Urothelium cell line (cell line): ENCODE measurements at regions not wholly inside any gene's neighbourhood (a gene's known extent, or its start where the extent isn't known, plus 50 kb on each side); places are given as distances from the start of the nearest gene placed in this dataset.

Experiments used
- DNase-seq: peaks from one replicate; pipeline ENCODE4 v3.0.0; 2011; ENCODE audit warnings: low spot score, mixed read lengths
- FAIRE-seq: peaks from 2 replicates; lab custom pipeline; 2011; peaks lifted over from hg19 to GRCh38; lab: Jason Lieb, UNC

GRCh38 chr10:124288486-124288885 lies 130.2 kb downstream of the OAT start:
- DNase-seq, result no peak
- no peak for FAIRE-seq

GRCh38 chr10:124287791-124288190 lies 130.9 kb downstream of the OAT start:
- DNase-seq (no peak), FAIRE-seq (no peak)

DNA sequence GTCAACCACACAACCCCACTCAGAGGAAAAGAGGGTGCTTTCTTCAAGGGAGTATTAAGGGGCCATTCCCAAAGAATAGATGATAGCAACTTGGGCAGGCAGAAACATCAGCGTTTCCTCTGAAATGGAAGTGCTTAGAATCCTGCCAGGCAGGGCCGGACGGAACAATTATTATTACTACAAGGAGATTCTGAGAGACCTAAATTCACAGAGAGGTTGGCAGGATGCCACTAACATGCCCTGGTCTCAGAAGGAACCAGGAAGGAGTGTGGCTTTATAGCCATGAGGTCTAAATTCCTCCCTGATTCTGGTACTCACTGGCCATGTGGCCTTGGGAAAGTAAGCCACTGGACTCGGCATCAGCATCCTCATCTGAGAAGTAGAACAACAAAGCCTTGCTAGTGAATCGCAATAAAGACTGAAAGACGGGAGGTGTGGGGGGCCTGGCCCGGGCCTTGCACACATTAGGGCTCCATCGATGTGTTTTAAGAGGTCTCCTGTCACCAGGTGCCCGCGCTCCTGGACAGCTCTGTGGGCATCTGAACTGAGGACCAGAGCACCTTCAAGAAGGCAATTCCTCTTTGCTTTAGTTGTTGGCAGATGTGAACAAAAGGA lies 131.5 kb downstream of the OAT start:
- no peak for FAIRE-seq
- no peak for DNase-seq

DNA sequence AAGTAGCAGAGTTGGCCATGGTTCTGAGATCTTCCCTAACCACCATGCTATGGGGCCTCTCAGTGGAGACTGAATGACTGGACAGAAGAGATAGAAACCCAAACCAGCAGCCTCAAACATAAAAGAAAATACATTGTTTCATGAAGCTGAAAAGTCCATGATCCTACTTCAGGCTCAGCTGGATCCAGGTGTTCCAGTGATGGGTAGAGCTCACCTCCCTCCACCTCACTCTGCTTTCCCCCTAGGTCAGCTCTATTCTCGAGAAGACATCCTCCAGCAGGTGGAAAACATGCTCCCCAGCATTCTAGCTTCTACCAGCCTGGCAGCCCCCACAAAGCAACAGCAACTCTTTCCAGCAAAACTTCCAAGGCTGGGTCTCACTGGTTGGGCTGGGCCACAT lies 132.1 kb downstream of the OAT start:
- FAIRE-seq (no peak), DNase-seq (no peak)

DNA sequence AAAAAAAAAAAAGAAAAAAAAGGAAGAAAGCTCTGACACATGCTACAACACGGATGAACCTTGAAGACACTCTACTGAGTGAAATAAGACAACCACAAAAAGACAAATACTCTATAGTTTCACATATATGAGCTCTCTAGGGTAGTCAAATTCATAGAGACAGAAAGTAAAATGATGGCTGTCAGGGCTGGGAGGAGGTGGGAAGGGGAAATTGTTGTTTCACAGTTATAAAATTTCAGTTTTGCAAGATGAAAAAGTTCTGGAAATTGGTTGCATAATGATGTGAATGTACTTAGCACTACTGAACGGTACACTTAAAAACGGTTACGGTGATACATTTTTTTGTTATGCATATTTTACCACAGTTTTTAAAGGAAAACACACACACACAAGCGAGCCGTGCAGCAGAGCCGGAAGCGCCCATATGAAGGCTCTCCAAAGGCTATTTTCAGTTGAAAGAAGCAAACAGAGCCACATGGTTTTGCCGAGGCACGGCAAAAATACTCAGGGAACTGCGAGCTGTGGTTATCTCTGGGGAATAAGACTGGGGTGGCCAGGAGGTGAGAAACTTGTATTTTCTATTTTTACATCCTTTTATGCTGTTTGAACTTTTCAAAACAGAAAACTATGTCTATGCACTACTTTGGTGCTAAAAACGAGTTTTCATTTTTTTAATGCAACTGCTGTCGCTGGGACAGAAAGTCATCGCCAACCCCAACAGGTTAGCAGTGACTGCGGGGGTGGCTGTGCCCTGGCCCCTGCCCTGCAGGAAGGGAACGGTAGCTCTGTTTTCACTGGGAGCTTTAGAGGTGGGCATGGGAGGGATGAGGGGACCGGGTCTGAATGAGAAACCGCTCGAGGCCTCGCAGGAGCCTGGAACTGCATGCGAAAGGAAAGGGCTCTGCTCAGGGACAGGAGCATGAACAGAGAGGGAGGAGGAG lies 132.9 kb downstream of the OAT start:
- no peak for FAIRE-seq
- DNase-seq, result no peak

DNA sequence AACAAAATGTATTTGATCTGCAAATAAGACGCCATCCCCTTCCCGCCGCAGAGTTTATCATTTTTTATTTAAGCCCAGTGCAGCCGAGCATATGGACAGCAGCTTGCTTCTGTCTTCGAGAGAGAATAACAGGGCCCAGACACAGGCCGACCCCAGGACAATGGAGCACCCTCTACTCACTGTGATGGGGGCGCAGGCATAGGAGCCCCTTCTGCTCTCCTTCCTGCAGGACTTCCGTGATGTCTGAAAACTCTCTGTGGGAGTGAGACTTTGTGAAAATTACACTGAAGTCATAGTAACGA lies 134.8 kb downstream of the OAT start:
- DNase-seq (no peak), FAIRE-seq (no peak)

DNA sequence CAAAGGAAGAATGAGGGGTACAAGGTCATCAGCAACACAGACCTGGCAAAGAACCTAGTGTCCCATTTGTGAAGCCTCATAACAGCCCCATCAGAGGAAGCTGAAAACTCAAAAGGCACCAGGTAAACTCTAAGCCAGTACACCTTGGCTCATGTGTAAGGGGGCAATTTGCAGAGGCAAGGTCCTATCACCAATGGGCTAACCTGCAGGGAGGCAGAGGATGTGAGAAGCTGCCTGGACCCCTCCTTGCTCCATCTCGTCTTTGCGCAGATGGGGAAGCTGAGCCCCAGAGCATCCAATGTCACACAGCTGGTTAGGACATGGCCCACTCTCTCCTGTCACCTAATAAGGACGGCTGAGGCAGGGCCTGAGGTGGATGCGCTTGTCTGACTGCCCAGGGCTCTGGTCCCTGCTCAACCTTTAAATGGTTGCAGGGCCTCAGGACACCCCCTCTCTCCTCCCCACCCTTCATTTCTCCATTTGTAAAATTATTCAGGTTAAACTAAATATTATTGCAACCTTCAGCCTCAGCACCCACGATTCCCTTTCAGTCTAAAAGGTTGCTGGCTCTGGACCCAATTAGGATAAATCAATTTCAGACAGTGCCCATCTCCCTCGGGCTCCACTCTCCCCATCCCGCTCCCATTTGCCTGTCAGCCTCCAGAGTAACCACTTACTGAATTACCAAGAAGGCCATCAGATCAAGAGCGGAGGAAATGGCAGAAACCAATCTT lies 135.3 kb downstream of the OAT start:
- DNase-seq (no peak), FAIRE-seq (no peak)

GRCh38 chr10:124282326-124282725 lies 136.4 kb downstream of the OAT start:
- no peak for DNase-seq
- no peak for FAIRE-seq

GRCh38 chr10:124281666-124282065 lies 137.1 kb downstream of the OAT start:
- no peak for DNase-seq
- no peak for FAIRE-seq

GRCh38 chr10:124280916-124281315 lies 137.8 kb downstream of the OAT start:
- DNase-seq (no peak), FAIRE-seq (no peak)

DNA sequence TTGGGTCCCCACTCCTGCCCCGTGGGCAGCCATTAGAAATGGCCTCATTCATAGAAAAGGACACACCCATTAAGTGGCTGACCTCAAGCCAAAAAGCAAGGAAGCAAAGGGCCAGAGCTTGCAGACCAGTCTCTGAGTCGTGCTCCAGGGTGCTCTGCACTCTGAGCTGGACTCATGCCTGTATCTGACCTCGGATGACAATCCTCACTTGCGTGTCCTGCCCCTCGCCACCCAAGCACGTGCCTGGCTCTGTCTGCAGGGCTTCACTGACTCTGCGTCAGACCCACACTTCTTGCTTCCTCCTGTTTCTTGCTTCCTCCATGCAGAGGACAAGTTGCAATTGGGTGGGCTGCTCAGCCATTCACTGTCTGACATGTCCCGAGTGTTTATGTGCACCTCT lies 138.8 kb downstream of the OAT start:
- no peak for FAIRE-seq

GRCh38 chr10:124279298-124279697 lies 139.4 kb downstream of the OAT start:
- no peak for DNase-seq
- no peak for FAIRE-seq

More for the DNA sequence above, 138.8 kb downstream of the OAT start:
- DNase-seq, result no peak

GRCh38 chr10:124278356-124278755 lies 140.4 kb downstream of the OAT start:
- no peak for DNase-seq
- FAIRE-seq, result no peak

DNA sequence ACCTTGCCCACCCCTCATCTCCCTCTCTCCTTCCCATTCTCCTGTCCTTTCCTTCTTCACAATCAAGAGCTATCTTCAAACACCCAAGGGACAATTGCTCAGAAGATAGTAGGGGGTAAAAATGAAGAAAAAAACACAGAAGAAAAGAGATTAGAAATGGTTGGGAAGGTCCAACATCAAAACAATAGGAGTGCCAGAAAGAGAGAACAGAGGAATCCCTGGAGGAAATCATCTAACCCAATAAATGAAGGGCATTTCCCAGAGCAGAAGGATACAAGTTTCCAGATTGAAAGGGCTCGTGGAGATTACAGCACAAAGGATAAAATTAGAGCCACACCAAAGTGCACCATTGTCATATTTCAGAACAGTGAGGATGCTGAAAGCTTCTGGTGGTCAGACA lies 145.6 kb downstream of the OAT start:
- FAIRE-seq (no peak), DNase-seq (no peak)

- no peak for FAIRE-seq
- no peak for DNase-seq
Observed at GRCh38 chr10:124271676-124272075, 147.0 kb downstream of the OAT start.

DNA sequence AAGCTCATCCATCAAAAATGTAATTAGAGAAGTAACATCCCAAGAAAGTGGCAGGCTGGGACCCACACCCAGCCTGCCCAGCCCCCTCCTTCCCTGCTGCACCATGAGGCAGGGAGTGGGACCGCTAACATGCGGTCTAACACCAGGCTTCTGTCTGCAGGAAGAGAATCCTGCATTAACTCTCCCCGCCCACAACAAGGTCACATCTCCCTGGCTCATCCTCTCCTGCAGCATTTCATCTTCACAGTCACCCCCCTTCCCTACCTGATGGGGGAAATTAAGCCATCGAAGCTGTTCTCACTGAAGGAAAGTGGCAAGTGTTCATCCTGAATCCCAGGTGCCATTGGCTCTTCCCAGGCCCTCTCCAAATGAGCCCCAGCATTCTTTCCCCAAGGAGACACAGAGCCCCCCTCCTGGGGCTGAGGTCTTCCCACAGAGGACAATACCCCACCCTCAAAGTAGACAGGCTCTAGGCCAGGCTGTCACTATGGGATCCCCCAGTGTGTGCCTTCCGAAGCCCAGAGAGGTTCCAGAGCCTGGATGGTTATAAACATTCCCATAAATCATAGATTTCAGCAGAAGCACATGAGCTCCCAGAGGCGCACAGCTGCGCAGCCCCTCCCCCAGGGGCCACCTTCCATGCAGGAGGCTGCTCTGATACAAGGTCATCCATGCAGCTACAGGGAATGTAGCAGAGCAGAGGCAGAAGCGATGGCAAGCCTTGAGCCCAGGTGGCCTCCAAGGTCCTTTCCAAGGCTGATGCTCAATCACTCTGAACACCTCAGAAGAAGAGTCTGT lies 148.0 kb downstream of the OAT start:
- FAIRE-seq (no peak), DNase-seq (no peak)

GRCh38 chr10:124268976-124269375 lies 149.7 kb downstream of the OAT start:
- FAIRE-seq (no peak), DNase-seq (no peak)

GRCh38 chr10:124267911-124268549 lies 150.7 kb downstream of the OAT start:
- no peak for FAIRE-seq

DNA sequence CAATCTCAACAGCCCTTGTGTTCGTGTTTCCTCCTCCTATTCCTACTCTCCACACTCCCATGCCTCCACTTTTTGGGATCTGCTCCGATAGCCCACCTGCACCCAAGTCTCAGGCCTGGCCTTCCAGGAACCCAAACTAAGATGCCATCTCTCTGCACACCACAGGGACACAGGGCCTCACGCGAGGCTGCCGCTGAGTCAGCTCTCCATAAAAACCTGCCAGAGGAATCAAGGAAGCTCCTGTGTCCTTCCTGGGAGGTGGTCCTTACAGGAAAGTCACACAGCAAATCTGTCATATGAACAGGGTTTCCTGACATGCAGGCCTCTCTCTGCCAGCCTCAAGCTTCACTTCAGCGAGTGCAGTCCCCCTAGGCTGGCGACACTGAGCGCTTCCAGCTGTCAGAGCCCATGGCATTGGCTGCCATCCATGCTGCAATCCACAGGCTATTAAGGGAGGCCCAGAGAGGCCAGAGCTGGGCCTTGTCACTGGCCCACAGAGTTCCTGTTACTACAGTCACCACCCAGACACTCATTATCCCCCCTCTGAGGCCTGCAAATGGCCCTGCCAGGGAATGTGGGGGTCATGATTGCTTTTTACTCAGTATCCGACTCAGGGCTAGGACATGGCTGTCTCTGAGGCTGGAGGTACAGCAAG lies 151.4 kb downstream of the OAT start:
- DNase-seq (no peak), FAIRE-seq (no peak)

More at GRCh38 chr10:124267911-124268549, 150.7 kb downstream of the OAT start:
- no peak for DNase-seq
